Activated naive CD8-positive, alpha-beta T cell (primary cell): ENCODE measurements at regions not wholly inside any gene's neighbourhood (a gene's known extent, or its start where the extent isn't known, plus 50 kb on each side); places are given as distances from the start of the nearest gene placed in this dataset.
"Not testable (repeated sequence)": the region's sequence is repeated elsewhere in the genome, so short reads cannot be mapped to it uniquely, and the experiment has no call there.

Experiments used
- H3K27ac Mint-ChIP-seq: one replicate; pipeline ENCODE4 v1.8.0; 2021; ENCODE audit warnings: mixed read lengths
- H3K27me3 Mint-ChIP-seq: one replicate; pipeline ENCODE4 v1.8.0; 2021; ENCODE audit warnings: mixed read lengths
- H3K36me3 Mint-ChIP-seq: one replicate; pipeline ENCODE4 v1.8.0; 2021; ENCODE audit warnings: mixed read lengths
- H3K4me1 Mint-ChIP-seq: one replicate; pipeline ENCODE4 v1.8.0; 2021; ENCODE audit warnings: low read depth, mixed read lengths
- H3K4me3 Mint-ChIP-seq: one replicate; pipeline ENCODE4 v1.8.0; 2021; ENCODE audit warnings: mild to moderate bottlenecking, mixed read lengths
- H3K9me3 Mint-ChIP-seq: one replicate; pipeline ENCODE4 v1.8.0; 2021; ENCODE audit warnings: low read depth, mixed read lengths

DNA sequence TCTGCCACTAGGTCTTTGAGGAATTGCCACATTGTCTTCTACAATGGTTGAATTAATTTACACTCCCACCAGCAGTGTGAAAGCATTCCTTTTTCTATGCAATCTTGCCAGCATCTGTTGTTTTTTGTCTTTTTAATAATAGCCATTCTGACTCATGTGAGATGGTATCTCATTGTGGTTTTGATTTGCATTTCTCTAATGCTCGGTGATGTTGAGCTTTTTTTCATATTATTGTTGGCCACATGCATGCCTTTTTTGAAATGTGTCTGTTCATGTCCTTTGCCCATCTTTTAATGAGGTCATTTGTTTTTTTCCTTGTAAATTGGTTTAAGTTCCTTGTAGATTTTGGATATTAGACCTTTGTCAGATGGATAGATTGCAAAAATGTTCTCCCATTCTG lies 661.8 kb downstream of the GLUD2 start:
- not testable (repeated sequence) for H3K27ac Mint-ChIP-seq, H3K36me3 Mint-ChIP-seq, H3K27me3 Mint-ChIP-seq

DNA sequence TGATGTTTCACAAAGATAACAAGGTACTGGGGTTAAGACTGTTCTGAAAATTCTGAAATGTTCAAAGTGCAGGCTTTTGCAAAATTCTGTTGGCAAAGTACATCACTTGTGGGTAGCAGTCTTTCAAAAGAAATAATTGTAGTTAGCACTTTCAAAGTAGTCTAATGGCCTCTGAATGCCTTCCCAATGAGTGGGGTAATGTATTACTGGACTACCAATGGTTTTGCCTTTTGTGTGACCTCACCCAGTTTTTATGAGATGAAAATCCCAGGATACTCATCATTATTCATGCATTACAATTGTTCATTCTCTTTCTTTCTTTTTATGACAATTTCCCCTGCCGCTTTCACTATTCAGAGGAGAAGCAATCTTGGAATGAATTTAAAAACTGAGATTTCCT lies 686.1 kb downstream of the GLUD2 start:
- H3K27ac Mint-ChIP-seq = no peak overlapping the region
- H3K36me3 Mint-ChIP-seq = no peaks in the 10 kb centered on the region
- no peaks in the 10 kb centered on the region for H3K4me1 Mint-ChIP-seq
- no peak overlapping the region for H3K4me3 Mint-ChIP-seq
- no peaks in the 10 kb centered on the region for H3K9me3 Mint-ChIP-seq
- H3K27me3 Mint-ChIP-seq = no peaks in the 10 kb centered on the region

More for the DNA sequence above, 661.8 kb downstream of the GLUD2 start:
- H3K4me3 Mint-ChIP-seq, H3K4me1 Mint-ChIP-seq: not testable (repeated sequence)
- H3K9me3 Mint-ChIP-seq = peaks cover 11% of the 10 kb centered on the region

- Mint-ChIP-seq H3K27ac (no peak overlapping the region), H3K4me1 (no peaks in the 10 kb centered on the region), H3K27me3 (no peaks in the 10 kb centered on the region), H3K4me3 (no peak overlapping the region), H3K36me3 (no peaks in the 10 kb centered on the region), H3K9me3 (no peaks in the 10 kb centered on the region)
Measured at GRCh38 chrX:121746105-121746504, 698.7 kb downstream of the GLUD2 start.

DNA sequence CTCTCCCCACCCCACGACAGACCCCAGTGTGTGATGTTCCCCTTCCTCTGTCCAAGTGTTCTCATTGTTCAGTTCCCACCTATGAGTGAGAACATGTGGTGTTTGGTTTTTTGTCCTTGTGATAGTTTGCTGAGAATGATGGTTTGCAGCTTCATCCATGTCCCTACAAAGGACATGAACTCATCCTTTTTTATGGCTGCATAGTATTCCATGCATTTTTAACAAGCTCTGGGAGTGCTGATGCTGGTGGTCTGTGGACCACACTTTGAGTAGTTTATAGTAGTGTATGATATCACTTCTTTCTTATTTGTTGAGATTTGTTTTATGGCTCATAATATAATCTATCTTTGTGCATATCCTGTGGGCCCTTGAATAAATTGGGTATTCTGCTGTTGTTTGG lies 706.2 kb downstream of the GLUD2 start:
- not testable (repeated sequence) for H3K9me3 Mint-ChIP-seq

GRCh38 chrX:121754301-121754700 lies 706.9 kb downstream of the GLUD2 start:
- H3K36me3 Mint-ChIP-seq = no peaks in the 10 kb centered on the region
- no peaks in the 10 kb centered on the region for H3K27me3 Mint-ChIP-seq
- H3K27ac Mint-ChIP-seq = no peak overlapping the region
- H3K4me1 Mint-ChIP-seq = no peaks in the 10 kb centered on the region
- H3K9me3 Mint-ChIP-seq = no peaks in the 10 kb centered on the region
- no peak overlapping the region for H3K4me3 Mint-ChIP-seq

More for the DNA sequence above, 706.2 kb downstream of the GLUD2 start:
- H3K4me3 Mint-ChIP-seq, H3K27me3 Mint-ChIP-seq, H3K4me1 Mint-ChIP-seq, H3K36me3 Mint-ChIP-seq, H3K27ac Mint-ChIP-seq: not testable (repeated sequence)

- Mint-ChIP-seq H3K27ac (no peak overlapping the region), H3K9me3 (no peaks in the 10 kb centered on the region), H3K36me3 (no peaks in the 10 kb centered on the region), H3K4me3 (no peak overlapping the region), H3K4me1 (no peaks in the 10 kb centered on the region), H3K27me3 (no peaks in the 10 kb centered on the region)
Measured at GRCh38 chrX:121755541-121755940, 708.1 kb downstream of the GLUD2 start.

- H3K9me3 Mint-ChIP-seq = peaks cover 4% of the 10 kb centered on the region
- no peaks in the 10 kb centered on the region for H3K27me3 Mint-ChIP-seq
- no peaks in the 10 kb centered on the region for H3K4me1 Mint-ChIP-seq
- no peak overlapping the region for H3K4me3 Mint-ChIP-seq
- H3K27ac Mint-ChIP-seq = no peak overlapping the region
- no peaks in the 10 kb centered on the region for H3K36me3 Mint-ChIP-seq
Measured at GRCh38 chrX:121761845-121762244, 714.4 kb downstream of the GLUD2 start.

GRCh38 chrX:121763671-121764070 lies 716.3 kb downstream of the GLUD2 start:
- H3K4me3 Mint-ChIP-seq = no peak overlapping the region
- no peaks in the 10 kb centered on the region for H3K4me1 Mint-ChIP-seq
- H3K27me3 Mint-ChIP-seq = no peaks in the 10 kb centered on the region
- no peak overlapping the region for H3K27ac Mint-ChIP-seq
- H3K36me3 Mint-ChIP-seq = no peaks in the 10 kb centered on the region
- peaks cover 4% of the 10 kb centered on the region for H3K9me3 Mint-ChIP-seq

GRCh38 chrX:121768210-121768609 lies 720.8 kb downstream of the GLUD2 start:
- H3K36me3 Mint-ChIP-seq, H3K9me3 Mint-ChIP-seq, H3K27ac Mint-ChIP-seq, H3K4me1 Mint-ChIP-seq, H3K4me3 Mint-ChIP-seq, H3K27me3 Mint-ChIP-seq: not testable (repeated sequence)

DNA sequence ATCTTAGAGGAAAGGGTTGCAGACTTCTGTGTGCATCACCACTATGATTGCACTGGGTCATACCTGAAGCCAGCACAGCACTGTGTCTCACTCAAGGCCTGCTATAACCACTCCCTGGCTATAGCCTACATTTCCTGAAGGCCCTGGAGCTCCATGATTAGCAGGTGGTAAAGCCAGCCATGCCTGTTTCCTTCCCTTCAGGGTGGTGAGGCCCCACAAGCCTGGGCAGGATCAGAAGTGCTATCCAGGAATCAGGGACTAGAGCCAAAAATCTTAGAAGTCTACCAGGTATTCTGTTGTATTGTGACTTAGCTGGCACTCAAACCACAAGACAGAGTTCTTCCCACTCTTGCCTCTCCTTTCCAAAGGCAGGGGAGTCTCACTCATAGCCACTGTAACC lies 734.6 kb downstream of the GLUD2 start:
- H3K36me3 Mint-ChIP-seq = no peaks in the 10 kb centered on the region
- H3K4me3 Mint-ChIP-seq = no peak overlapping the region
- no peaks in the 10 kb centered on the region for H3K9me3 Mint-ChIP-seq
- H3K4me1 Mint-ChIP-seq = no peaks in the 10 kb centered on the region
- H3K27ac Mint-ChIP-seq = no peak overlapping the region
- no peaks in the 10 kb centered on the region for H3K27me3 Mint-ChIP-seq

DNA sequence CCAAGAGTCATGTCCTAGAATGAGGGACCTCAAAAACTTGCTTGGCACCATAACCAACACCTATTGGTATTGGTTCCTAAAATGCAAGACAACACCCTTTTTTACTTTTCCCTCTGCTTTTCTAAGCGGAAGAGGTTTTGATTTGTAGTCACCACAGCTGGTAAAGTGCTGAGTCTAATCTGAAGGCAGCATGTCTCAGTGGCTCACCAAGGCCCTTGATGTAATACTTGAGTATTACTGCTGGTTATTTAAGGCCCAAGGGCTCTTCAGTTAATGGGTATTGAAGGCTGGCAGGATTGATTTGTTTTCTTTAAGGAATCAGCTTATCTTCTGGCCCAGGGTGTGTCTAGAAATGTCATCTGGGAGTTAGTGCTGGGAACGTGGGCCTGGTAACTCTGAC lies 735.1 kb downstream of the GLUD2 start:
- no peaks in the 10 kb centered on the region for H3K4me1 Mint-ChIP-seq
- no peaks in the 10 kb centered on the region for H3K36me3 Mint-ChIP-seq
- no peaks in the 10 kb centered on the region for H3K9me3 Mint-ChIP-seq
- no peaks in the 10 kb centered on the region for H3K27me3 Mint-ChIP-seq
- no peak overlapping the region for H3K27ac Mint-ChIP-seq
- H3K4me3 Mint-ChIP-seq = no peak overlapping the region

DNA sequence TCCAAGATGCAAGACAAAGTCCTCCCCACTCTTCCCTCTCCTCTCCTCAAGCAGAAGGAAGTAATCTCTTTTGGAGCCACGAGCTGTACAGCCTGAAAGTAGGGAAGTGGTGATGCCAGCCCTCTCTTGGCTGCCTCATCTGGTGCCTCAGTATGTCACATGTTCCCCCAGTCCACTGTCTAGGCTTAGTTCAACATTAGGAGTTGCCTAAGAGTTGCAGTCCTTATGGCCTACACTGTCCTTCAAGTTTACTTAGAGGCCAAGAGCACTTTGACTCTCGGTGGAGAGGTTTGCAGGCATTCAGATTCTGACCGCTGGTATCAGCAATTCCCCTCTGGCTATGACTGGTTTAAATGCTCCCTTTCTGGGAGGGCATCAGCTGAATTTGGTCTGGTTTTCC lies 735.6 kb downstream of the GLUD2 start:
- H3K27ac Mint-ChIP-seq = no peak overlapping the region
- H3K27me3 Mint-ChIP-seq = no peaks in the 10 kb centered on the region
- H3K36me3 Mint-ChIP-seq = no peaks in the 10 kb centered on the region
- H3K4me3 Mint-ChIP-seq = no peak overlapping the region
- no peaks in the 10 kb centered on the region for H3K4me1 Mint-ChIP-seq
- no peaks in the 10 kb centered on the region for H3K9me3 Mint-ChIP-seq

DNA sequence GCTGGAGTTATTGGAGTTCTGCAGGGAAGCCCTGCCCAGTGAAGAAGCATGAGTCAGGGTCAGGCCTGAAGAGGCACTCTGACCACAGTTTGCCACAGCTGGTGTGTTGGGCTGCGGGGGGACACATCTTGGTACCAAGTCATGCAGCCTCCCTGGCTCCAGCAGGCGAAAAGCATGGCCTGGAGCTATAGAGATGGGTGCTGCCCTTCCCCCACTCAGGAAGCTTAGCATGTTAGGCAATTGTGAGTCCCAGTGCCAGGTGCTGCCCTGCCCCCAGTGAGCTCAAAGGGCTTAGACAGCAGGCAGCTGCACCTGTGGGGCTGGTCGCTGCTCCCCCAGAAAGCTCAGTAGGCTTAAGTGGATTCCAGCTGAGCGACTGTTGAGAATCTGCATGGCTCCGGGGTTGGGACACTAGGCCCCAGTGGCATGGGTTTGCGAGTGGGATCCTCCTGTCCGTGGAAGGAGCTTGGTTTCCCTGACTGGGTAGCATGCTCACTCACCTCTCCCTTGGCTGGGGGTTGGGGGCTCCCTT lies 755.5 kb downstream of the GLUD2 start:
- Mint-ChIP-seq H3K9me3 (no peaks in the 10 kb centered on the region), H3K27me3 (no peaks in the 10 kb centered on the region), H3K4me1 (no peaks in the 10 kb centered on the region), H3K4me3 (no peak overlapping the region), H3K27ac (no peak overlapping the region), H3K36me3 (no peaks in the 10 kb centered on the region)

DNA sequence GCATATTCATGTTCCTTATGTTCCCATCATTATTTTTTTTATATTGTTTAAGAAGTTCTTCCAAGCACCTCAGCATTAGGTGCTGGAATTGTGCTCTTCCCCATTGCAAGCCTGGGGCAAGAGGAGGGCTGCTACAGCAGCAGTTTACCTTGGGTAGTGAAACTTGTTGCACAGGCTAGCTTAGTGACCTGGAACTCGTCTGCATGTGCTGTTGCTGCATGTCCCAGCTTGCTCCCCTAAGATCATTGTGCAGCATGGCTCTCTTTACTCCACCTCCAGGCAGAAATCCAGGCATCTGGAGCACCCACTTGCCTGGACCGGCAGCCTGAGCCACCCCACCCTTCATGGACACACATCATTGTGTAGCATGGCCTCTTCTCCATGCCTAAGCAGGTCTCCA lies 776.0 kb downstream of the GLUD2 start:
- Mint-ChIP-seq H3K9me3 (no peaks in the 10 kb centered on the region), H3K27me3 (no peaks in the 10 kb centered on the region), H3K4me3 (no peak overlapping the region), H3K36me3 (no peaks in the 10 kb centered on the region), H3K4me1 (no peaks in the 10 kb centered on the region), H3K27ac (no peak overlapping the region)

GRCh38 chrX:121831601-121832000 lies 784.2 kb downstream of the GLUD2 start:
- Mint-ChIP-seq H3K4me1 (no peaks in the 10 kb centered on the region), H3K4me3 (no peak overlapping the region), H3K27me3 (no peaks in the 10 kb centered on the region), H3K36me3 (no peaks in the 10 kb centered on the region), H3K27ac (no peak overlapping the region), H3K9me3 (no peaks in the 10 kb centered on the region)

- H3K36me3 Mint-ChIP-seq = no peaks in the 10 kb centered on the region
Measured at GRCh38 chrX:121832446-121832845, 785.0 kb downstream of the GLUD2 start.

More at GRCh38 chrX:121832446-121832845, 785.0 kb downstream of the GLUD2 start:
- Mint-ChIP-seq H3K27ac (no peak overlapping the region), H3K4me3 (no peak overlapping the region), H3K9me3 (no peaks in the 10 kb centered on the region), H3K4me1 (no peaks in the 10 kb centered on the region), H3K27me3 (no peaks in the 10 kb centered on the region)
